ENCODE measurements at regions not wholly inside any gene's neighbourhood (a gene's known extent, or its start where the extent isn't known, plus 50 kb on each side); places are given as distances from the start of the nearest gene placed in this dataset.

GRCh38 chr13:68380041-68380973 lies 1150.2 kb upstream of the PCDH9 start:
- H3F3A ChIP-seq (ENCODE audit: low read length, unreplicated experiment) = no peaks in the 10 kb centered on the region
- H3K9me2 ChIP-seq (replicated peaks; ENCODE audit: low read length) = no peaks in the 10 kb centered on the region
- H3K4me2 ChIP-seq (ENCODE audit: low read length) = no peak overlapping the region
- H3K9me3 ChIP-seq (ENCODE audit: low read length) = no peaks in the 10 kb centered on the region
- no peaks in the 10 kb centered on the region for H4K20me1 ChIP-seq (ENCODE audit: low read length)
- H3K36me3 ChIP-seq (ENCODE audit: low read depth, low read length) = no peaks in the 10 kb centered on the region
- no peak overlapping the region for H2AFZ ChIP-seq (ENCODE audit: low read length)
- no peak overlapping the region for H3K27ac ChIP-seq (ENCODE audit: low read length)
- DNase-seq (no peak), ATAC-seq (no peak)
- no peaks in the 10 kb centered on the region for H3K27me3 ChIP-seq (ENCODE audit: low read length)
- H3K4me3 ChIP-seq (ENCODE audit: low read length) = no peak overlapping the region
- no peaks in the 10 kb centered on the region for H3K79me2 ChIP-seq (ENCODE audit: low read length)
- BruUV-seq (replicated peaks) = no TSS peak
- intact Hi-C loops (cut with micrococcal nuclease) = no loop called here
- H3K9ac ChIP-seq (ENCODE audit: low read length) = no peak overlapping the region
- TF ChIP-seq EZH2phosphoT487 (IDR thresholded peaks at IDR 0.05; ENCODE audit: borderline replicate concordance, low read length) (no peak), EZH2 (IDR thresholded peaks at IDR 0.05; ENCODE audit: low read length, unreplicated experiment) (no peak)
- TF ChIP-seq, protein P1, sequence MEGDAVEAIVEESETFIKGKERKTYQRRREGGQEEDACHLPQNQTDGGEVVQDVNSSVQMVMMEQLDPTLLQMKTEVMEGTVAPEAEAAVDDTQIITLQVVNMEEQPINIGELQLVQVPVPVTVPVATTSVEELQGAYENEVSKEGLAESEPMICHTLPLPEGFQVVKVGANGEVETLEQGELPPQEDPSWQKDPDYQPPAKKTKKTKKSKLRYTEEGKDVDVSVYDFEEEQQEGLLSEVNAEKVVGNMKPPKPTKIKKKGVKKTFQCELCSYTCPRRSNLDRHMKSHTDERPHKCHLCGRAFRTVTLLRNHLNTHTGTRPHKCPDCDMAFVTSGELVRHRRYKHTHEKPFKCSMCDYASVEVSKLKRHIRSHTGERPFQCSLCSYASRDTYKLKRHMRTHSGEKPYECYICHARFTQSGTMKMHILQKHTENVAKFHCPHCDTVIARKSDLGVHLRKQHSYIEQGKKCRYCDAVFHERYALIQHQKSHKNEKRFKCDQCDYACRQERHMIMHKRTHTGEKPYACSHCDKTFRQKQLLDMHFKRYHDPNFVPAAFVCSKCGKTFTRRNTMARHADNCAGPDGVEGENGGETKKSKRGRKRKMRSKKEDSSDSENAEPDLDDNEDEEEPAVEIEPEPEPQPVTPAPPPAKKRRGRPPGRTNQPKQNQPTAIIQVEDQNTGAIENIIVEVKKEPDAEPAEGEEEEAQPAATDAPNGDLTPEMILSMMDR (conservative IDR thresholded peaks at IDR 0.05; ENCODE audit: low read depth, low read length) = no peak
- ChIA-PET POLR2A (ENCODE audit: unreplicated experiment) (no interaction called here), CTCF (no interaction called here)
- no peaks in the 10 kb centered on the region for H3K4me1 ChIP-seq (ENCODE audit: insufficient read depth, low read length)

GRCh38 chr13:68378294-68378693 lies 1148.2 kb upstream of the PCDH9 start:
- intact Hi-C loops (cut with micrococcal nuclease) = no loop called here
- no TSS peak for BruUV-seq (replicated peaks)
- CTCF ChIA-PET = no interaction called here

More at GRCh38 chr13:68378294-68378693, 1148.2 kb upstream of the PCDH9 start:
- no peak overlapping the region for H3K4me2 ChIP-seq (ENCODE audit: low read length)
- no peaks in the 10 kb centered on the region for H3K9me3 ChIP-seq (ENCODE audit: low read length)
- no peak for TF ChIP-seq EZH2phosphoT487 (IDR thresholded peaks at IDR 0.05; ENCODE audit: borderline replicate concordance, low read length)
- TF ChIP-seq EZH2 (IDR thresholded peaks at IDR 0.05; ENCODE audit: low read length, unreplicated experiment) = no peak
- TF ChIP-seq, protein P1 (conservative IDR thresholded peaks at IDR 0.05; ENCODE audit: low read depth, low read length) = no peak
- POLR2A ChIA-PET (ENCODE audit: unreplicated experiment) = no interaction called here
- no peaks in the 10 kb centered on the region for H3K9me2 ChIP-seq (replicated peaks; ENCODE audit: low read length)
- no peak overlapping the region for H3K27ac ChIP-seq (ENCODE audit: low read length)
- no peaks in the 10 kb centered on the region for H4K20me1 ChIP-seq (ENCODE audit: low read length)
- H3K36me3 ChIP-seq (ENCODE audit: low read depth, low read length) = no peaks in the 10 kb centered on the region
- H3K79me2 ChIP-seq (ENCODE audit: low read length) = no peaks in the 10 kb centered on the region
- H3K9ac ChIP-seq (ENCODE audit: low read length) = no peak overlapping the region
- H3K27me3 ChIP-seq (ENCODE audit: low read length) = no peaks in the 10 kb centered on the region
- no peaks in the 10 kb centered on the region for H3K4me1 ChIP-seq (ENCODE audit: insufficient read depth, low read length)
- ATAC-seq = no peak
- no peak overlapping the region for H2AFZ ChIP-seq (ENCODE audit: low read length)
- DNase-seq = no peak
- H3K4me3 ChIP-seq (ENCODE audit: low read length) = no peak overlapping the region
- H3F3A ChIP-seq (ENCODE audit: low read length, unreplicated experiment) = no peaks in the 10 kb centered on the region

All from PC-3 (cell line).